ENCODE measurements at regions not wholly inside any gene's neighbourhood (a gene's known extent, or its start where the extent isn't known, plus 50 kb on each side); places are given as distances from the start of the nearest gene placed in this dataset.

DNA sequence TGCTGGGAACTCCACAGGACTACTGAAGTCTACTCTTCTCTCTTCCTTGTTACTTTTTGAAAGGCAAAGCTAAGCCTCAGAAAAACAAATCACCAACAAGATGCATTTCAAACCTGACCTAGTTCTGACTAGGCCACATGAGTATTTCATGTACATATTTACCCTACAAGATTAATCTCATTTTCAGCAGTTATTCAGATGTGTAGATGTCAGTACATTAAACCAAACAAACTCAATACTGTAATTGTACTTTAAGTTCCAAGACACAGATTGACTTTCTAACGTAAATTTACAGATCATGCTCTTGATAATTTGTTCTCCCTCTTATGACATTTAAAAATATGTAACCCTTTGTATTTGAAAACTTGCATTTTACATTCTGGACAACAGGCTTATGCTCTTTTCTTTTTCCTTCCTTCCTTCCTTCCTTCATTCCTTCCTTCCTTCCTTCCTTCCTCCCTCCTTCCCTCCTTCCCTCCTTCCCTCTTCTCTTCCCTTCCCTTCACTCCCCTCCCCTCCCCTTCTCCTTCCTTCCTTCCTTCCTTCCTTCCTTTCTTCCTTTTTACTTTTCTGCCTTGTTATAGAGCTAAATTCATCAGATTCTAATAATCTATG is 1653.4 kb downstream of the EFNA5 start:
- TF ChIP-seq, protein P1, sequence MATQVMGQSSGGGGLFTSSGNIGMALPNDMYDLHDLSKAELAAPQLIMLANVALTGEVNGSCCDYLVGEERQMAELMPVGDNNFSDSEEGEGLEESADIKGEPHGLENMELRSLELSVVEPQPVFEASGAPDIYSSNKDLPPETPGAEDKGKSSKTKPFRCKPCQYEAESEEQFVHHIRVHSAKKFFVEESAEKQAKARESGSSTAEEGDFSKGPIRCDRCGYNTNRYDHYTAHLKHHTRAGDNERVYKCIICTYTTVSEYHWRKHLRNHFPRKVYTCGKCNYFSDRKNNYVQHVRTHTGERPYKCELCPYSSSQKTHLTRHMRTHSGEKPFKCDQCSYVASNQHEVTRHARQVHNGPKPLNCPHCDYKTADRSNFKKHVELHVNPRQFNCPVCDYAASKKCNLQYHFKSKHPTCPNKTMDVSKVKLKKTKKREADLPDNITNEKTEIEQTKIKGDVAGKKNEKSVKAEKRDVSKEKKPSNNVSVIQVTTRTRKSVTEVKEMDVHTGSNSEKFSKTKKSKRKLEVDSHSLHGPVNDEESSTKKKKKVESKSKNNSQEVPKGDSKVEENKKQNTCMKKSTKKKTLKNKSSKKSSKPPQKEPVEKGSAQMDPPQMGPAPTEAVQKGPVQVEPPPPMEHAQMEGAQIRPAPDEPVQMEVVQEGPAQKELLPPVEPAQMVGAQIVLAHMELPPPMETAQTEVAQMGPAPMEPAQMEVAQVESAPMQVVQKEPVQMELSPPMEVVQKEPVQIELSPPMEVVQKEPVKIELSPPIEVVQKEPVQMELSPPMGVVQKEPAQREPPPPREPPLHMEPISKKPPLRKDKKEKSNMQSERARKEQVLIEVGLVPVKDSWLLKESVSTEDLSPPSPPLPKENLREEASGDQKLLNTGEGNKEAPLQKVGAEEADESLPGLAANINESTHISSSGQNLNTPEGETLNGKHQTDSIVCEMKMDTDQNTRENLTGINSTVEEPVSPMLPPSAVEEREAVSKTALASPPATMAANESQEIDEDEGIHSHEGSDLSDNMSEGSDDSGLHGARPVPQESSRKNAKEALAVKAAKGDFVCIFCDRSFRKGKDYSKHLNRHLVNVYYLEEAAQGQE (IDR thresholded peaks at IDR 0.05; ENCODE audit: insufficient read depth in 1 of 2, low read depth in 2 of 2, low read length in 2 of 2) = no peak
- no peak for TF ChIP-seq TAF1 (IDR thresholded peaks at IDR 0.05; ENCODE audit: borderline replicate concordance, insufficient read depth, low read length)
- TF ChIP-seq POLR2AphosphoS5 (IDR thresholded peaks at IDR 0.05; ENCODE audit: low read depth, low read length) = no peak
- no peak for TF ChIP-seq SIN3A (IDR thresholded peaks at IDR 0.05; ENCODE audit: borderline replicate concordance, insufficient read depth, low read length)
- no peak for TF ChIP-seq FOXP2 (optimal IDR thresholded peaks at IDR 0.05; ENCODE audit: borderline replicate concordance, extremely low read depth, extremely low read length, insufficient read depth)

Measured in PFSK-1 (cell line).